H1 (cell line): ENCODE measurements at regions not wholly inside any gene's neighbourhood (a gene's known extent, or its start where the extent isn't known, plus 50 kb on each side); places are given as distances from the start of the nearest gene placed in this dataset.

Experiments used
- TF ChIP-seq, protein P1 (sequence below): fragments of 300-600 bp; sonication (generic); IDR thresholded peaks from 2 replicates; pipeline ENCODE4 v1.7.1; 2012; ENCODE audit warnings: low read length, moderate library complexity, mild to moderate bottlenecking, inconsistent platforms; ENCODE audit not compliant: insufficient replicate concordance

GRCh38 chr18:65399091-65399490 is 351.7 kb upstream of the CDH7 start (continued):
- TF ChIP-seq, protein P1, sequence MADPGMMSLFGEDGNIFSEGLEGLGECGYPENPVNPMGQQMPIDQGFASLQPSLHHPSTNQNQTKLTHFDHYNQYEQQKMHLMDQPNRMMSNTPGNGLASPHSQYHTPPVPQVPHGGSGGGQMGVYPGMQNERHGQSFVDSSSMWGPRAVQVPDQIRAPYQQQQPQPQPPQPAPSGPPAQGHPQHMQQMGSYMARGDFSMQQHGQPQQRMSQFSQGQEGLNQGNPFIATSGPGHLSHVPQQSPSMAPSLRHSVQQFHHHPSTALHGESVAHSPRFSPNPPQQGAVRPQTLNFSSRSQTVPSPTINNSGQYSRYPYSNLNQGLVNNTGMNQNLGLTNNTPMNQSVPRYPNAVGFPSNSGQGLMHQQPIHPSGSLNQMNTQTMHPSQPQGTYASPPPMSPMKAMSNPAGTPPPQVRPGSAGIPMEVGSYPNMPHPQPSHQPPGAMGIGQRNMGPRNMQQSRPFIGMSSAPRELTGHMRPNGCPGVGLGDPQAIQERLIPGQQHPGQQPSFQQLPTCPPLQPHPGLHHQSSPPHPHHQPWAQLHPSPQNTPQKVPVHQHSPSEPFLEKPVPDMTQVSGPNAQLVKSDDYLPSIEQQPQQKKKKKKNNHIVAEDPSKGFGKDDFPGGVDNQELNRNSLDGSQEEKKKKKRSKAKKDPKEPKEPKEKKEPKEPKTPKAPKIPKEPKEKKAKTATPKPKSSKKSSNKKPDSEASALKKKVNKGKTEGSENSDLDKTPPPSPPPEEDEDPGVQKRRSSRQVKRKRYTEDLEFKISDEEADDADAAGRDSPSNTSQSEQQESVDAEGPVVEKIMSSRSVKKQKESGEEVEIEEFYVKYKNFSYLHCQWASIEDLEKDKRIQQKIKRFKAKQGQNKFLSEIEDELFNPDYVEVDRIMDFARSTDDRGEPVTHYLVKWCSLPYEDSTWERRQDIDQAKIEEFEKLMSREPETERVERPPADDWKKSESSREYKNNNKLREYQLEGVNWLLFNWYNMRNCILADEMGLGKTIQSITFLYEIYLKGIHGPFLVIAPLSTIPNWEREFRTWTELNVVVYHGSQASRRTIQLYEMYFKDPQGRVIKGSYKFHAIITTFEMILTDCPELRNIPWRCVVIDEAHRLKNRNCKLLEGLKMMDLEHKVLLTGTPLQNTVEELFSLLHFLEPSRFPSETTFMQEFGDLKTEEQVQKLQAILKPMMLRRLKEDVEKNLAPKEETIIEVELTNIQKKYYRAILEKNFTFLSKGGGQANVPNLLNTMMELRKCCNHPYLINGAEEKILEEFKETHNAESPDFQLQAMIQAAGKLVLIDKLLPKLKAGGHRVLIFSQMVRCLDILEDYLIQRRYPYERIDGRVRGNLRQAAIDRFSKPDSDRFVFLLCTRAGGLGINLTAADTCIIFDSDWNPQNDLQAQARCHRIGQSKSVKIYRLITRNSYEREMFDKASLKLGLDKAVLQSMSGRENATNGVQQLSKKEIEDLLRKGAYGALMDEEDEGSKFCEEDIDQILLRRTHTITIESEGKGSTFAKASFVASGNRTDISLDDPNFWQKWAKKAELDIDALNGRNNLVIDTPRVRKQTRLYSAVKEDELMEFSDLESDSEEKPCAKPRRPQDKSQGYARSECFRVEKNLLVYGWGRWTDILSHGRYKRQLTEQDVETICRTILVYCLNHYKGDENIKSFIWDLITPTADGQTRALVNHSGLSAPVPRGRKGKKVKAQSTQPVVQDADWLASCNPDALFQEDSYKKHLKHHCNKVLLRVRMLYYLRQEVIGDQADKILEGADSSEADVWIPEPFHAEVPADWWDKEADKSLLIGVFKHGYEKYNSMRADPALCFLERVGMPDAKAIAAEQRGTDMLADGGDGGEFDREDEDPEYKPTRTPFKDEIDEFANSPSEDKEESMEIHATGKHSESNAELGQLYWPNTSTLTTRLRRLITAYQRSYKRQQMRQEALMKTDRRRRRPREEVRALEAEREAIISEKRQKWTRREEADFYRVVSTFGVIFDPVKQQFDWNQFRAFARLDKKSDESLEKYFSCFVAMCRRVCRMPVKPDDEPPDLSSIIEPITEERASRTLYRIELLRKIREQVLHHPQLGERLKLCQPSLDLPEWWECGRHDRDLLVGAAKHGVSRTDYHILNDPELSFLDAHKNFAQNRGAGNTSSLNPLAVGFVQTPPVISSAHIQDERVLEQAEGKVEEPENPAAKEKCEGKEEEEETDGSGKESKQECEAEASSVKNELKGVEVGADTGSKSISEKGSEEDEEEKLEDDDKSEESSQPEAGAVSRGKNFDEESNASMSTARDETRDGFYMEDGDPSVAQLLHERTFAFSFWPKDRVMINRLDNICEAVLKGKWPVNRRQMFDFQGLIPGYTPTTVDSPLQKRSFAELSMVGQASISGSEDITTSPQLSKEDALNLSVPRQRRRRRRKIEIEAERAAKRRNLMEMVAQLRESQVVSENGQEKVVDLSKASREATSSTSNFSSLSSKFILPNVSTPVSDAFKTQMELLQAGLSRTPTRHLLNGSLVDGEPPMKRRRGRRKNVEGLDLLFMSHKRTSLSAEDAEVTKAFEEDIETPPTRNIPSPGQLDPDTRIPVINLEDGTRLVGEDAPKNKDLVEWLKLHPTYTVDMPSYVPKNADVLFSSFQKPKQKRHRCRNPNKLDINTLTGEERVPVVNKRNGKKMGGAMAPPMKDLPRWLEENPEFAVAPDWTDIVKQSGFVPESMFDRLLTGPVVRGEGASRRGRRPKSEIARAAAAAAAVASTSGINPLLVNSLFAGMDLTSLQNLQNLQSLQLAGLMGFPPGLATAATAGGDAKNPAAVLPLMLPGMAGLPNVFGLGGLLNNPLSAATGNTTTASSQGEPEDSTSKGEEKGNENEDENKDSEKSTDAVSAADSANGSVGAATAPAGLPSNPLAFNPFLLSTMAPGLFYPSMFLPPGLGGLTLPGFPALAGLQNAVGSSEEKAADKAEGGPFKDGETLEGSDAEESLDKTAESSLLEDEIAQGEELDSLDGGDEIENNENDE = no peak
